DMS 273 (cell line): ENCODE measurements at regions not wholly inside any gene's neighbourhood (a gene's known extent, or its start where the extent isn't known, plus 50 kb on each side); places are given as distances from the start of the nearest gene placed in this dataset.
"Not testable (repeated sequence)": the region's sequence is repeated elsewhere in the genome, so short reads cannot be mapped to it uniquely, and the experiment has no call there.

Source experiments
- DNase-seq: peaks from one replicate; lab custom pipeline; 2025; ENCODE audit not compliant: unreplicated experiment; lab: John Stamatoyannopoulos, UW

GRCh38 chr10:109126016-109126415, 797.3 kb downstream of the XPNPEP1 start:
- no peak for DNase-seq

GRCh38 chr10:109115179-109115578, 808.1 kb downstream of the XPNPEP1 start:
- DNase-seq = no peak

DNA sequence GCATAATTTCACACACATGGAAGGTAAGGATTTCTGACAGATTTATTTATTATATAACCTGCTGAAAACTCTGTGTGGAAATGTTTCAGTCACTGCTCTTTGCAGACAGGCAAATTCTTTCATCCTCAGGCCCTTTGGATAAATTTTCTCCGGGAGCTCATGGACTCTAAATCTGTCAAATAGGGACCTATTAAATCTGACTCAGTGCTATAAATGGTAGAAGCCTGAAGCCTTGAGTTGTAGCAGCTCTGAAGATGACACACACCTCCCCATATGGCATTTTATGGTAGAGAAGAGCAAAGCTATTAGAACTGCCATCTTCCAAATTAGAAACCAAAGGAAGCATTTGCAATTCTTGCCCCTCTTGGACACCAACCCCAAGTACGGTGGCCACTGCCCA, 808.7 kb downstream of the XPNPEP1 start:
- no peak for DNase-seq

- DNase-seq = no peak
Observed at GRCh38 chr10:109106604-109107003, 816.7 kb downstream of the XPNPEP1 start.

GRCh38 chr10:109105725-109106124, 817.6 kb downstream of the XPNPEP1 start:
- DNase-seq = no peak

- no peak for DNase-seq
Observed at GRCh38 chr10:109104806-109105205, 818.5 kb downstream of the XPNPEP1 start.

DNA sequence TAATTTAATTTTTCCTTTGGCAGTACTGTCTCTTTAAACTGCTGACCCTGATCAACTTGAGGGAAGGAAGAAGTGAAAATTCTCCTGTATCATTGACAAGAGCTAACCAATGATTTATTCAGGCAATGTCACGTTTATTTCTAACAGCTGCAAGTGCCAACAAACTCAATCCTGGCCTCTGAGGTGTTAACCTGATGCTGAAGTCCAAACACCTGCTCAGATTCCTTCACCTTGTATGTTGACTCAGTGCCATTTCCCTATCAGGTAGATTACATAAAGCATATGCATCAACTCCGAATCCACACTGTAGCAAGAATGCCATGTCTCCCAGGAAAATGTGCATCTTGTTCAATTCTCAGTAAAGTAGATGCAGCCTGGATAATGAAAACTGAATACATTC, 820.0 kb downstream of the XPNPEP1 start:
- DNase-seq = no peak

DNA sequence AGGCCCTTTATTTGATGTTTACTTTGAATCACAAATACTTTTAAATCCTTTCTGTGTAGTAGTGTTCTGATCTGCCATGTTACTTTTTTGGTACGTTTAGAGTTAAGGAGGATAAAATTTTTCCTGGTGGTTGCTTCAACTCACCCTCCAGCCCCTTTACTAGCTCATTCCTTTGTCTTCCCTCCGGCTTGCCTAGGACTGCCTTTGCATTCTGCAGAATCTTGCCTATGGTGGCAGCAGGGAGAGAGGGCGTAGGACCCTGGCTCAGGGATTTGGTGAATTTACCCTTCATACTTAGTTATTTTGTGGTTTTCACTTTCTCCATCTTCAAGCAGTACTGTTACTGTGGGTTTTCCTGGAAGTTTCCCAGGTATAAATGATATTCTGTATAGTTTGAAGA, 833.5 kb downstream of the XPNPEP1 start:
- no peak for DNase-seq

GRCh38 chr10:109071539-109071938, 851.8 kb downstream of the XPNPEP1 start:
- DNase-seq = no peak

DNA sequence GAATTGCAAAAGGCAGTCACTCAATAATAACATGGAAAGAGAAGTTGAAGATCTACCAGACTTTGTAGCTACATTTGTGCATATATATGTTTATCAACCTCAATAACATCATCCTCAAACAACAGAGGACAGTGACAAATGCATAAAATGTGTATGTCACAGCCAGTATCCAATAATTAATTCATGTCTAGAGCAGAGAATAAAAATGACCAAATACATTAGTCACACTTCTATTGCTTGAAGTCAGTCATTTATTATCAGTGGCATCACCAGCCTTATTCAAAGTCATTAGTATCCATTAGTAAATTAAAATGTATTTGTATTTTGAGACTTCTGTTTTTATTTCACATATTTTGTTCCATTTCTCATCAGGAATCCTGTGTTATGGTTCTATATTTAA, 852.8 kb downstream of the XPNPEP1 start:
- DNase-seq = no peak

GRCh38 chr10:109067031-109067430, 856.3 kb downstream of the XPNPEP1 start:
- no peak for DNase-seq

GRCh38 chr10:109065821-109066220, 857.5 kb downstream of the XPNPEP1 start:
- DNase-seq = no peak

DNA sequence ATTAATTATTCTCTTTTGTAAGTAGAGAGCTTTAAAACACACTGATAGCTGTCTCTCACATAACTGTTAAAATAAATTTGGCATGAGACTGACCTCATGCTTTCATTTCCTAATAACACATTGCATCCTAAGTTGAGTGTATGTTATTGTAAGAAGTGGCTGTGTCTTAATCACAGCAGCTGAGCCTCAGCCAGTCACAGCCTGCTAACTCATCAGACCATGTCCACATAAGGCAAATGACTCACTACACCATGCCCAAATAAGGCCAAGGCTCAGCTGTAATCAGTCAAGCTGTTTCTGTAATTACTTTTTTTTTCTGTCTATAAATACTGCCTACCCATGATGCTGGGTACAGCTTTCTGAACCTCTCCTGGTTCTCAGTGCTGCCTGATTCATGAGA, 860.9 kb downstream of the XPNPEP1 start:
- DNase-seq = peak; percentile 3

DNA sequence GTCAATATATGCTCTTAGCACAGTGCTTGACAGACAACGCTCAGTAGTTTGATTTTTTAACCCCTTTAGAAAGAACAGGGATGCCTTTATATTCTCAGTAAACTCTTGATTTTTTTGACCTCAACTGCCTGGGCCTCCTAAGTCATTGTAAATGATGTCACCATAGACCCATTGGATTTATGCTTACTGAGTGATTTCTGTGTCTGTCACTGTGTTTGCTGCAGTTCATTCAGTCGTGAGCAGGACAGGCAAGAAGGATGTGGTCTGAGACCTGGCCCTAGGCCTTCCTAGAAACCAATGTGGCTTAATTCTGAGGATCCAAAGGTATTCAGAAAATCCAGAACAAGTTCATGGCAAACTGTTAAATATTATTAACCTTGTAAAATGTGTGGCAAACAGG, 868.1 kb downstream of the XPNPEP1 start:
- no peak for DNase-seq

GRCh38 chr10:109047856-109048255, 875.5 kb downstream of the XPNPEP1 start:
- no peak for DNase-seq

DNA sequence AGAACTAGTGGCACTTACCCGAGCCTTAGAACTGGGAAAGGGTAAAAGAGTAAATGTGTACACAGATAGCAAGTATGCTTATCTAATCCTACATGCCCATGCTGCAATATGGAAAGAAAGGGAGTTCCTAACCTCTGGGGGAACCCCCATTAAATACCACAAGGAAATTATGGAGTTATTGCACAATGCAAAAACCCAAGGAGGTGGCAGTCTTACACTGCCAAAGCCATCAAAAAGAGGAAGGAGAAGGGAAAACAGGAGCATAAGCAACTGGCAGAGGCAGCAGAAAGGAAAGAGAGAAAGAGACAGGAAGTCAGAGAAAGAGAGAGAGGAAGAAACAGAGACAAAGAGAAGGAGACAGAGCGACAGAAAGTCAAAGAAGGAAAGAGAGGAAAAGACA, 876.9 kb downstream of the XPNPEP1 start:
- DNase-seq = not testable (repeated sequence)

- DNase-seq = no peak
Observed at GRCh38 chr10:109040622-109041021, 882.7 kb downstream of the XPNPEP1 start.

- DNase-seq = no peak
Observed at GRCh38 chr10:109037978-109038377, 885.3 kb downstream of the XPNPEP1 start.

DNA sequence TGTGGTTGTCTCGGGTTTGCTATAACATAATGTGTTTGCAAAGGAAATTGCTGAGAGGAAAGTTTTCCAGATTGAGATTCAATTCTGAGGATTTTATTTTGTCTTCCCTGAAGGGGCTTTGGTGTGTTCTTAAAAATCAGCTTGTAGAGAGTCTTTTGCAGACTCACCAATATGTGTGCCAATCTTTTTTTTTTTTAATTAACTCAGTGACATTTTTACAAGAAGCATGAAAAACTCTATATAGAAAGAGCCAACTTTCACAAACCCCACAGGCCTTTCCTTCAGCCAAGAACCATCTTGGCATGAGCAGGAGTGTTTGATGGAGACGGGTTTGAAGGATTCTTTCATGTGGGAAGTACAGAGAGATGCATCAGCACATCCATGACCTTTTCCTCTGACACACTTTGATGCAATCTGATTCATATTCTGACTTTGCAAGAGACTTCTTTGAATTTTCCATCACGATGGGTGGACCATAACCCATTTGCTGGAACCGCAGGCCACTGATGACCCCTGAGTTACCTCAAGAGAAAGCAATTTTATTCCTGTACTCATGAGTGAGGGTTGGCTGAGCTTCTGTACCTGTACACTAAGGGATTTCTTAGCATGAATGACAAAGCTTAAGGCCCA, 892.6 kb downstream of the XPNPEP1 start:
- DNase-seq = no peak

- no peak for DNase-seq
Observed at GRCh38 chr10:109029870-109030269, 893.4 kb downstream of the XPNPEP1 start.

DNA sequence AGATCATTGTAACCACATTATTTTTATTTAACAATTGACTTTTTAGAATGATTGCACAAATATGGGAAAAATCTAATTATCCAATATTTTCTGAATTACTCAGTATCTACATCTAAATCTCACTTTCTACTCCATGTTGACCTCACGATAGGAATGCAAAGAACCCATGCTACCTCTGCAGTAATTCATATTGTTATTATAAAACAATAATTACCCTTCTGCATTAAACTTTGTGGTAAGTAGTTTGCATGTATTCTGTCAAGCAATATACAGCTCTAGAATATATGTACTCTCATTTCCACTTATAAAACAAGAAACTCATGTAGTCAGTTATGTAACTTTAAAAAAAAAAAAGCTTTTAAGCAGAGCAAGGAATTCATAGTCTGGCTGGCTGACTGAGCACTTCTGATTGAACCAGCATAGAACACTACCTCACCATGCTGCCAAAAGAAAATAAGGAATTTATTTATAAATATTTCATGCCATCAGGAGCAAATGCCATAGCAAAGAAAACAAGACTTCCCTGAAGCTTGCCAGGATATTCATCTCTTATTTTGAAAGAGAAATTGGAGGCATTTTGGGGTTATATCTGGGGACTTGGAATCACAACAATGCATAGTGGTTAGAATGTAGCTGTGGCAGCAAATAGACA, 895.7 kb downstream of the XPNPEP1 start:
- no peak for DNase-seq

GRCh38 chr10:109025172-109025571, 898.1 kb downstream of the XPNPEP1 start:
- no peak for DNase-seq
